Fibroblast of lung (primary cell): ENCODE measurements at regions not wholly inside any gene's neighbourhood (a gene's known extent, or its start where the extent isn't known, plus 50 kb on each side); places are given as distances from the start of the nearest gene placed in this dataset.

Source experiments
- CTCF ChIP-seq, 2 donors: IDR thresholded peaks in 1 of 2; conservative IDR thresholded peaks in 1 of 2; 1 replicate in 1 of 2; 2 replicates in 1 of 2; pipeline ENCODE4 v1.5.1; 2011 to 2012; ENCODE audit warnings: low read length in 2 of 2, control low read depth in 1 of 2, inconsistent platforms in 1 of 2, low read depth in 1 of 2, mild to moderate bottlenecking in 1 of 2
- EZH2 ChIP-seq: IDR thresholded peaks from 2 replicates; pipeline ENCODE4 v1.5.1; 2012; ENCODE audit warnings: low read length, control low read depth, mild to moderate bottlenecking; ENCODE audit errors: missing control alignments

DNA sequence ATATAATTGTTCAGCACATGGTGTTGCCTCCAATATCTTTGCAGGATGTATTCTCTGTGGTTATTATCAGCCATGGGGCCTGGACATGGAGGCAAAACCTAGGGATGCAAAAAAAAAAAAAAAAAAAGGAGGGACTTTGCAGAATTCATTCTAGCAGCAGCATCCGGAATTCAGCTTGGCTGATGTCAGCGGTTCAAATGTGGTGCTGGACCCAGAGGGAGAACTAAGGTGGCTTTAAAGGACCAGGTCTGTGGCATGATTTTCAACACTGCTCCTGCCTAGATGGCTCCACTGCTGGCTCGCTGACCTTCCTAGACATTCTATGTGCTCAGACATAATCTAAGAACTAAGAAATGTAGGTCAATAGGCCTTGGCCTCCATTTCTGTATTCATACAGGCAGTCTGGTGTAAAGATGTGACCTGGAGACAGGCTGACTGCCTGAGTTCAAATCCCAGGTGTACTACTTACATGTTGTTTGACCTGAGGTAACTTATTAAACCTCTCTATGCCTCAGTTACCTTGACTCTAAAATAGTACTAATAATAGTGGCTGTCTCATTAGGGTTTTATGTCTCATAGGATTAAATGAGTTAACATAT, 108.6 kb downstream of the PPM1A start:
- TF ChIP-seq CTCF (conservative IDR thresholded peaks at IDR 0.05 in 1 of 2, IDR thresholded peaks at IDR 0.05 in 1 of 2; ENCODE audit: low read depth in 1 of 2, low read length in 2 of 2) (no peak), EZH2 (no peak)
